ENCODE measurements at regions not wholly inside any gene's neighbourhood (a gene's known extent, or its start where the extent isn't known, plus 50 kb on each side); places are given as distances from the start of the nearest gene placed in this dataset.

DNA sequence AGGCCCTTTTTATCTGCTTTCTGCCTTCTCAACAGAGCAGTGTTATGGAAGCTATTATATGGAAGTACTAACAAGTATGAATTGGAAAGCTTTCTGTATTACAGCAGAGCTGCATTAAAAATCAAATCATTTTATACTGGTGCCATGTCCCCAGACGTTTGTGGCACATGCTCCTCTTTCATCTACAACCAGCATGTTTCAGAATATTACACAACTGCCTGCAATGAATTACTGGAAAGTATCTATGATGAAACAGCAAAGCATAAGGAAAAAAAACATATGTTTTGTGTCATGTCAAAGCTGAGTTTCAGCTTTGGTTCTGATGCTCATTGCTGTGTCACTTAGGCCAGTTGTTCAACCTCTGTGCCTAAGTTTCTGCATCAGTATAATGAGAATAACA lies 576.8 kb downstream of the GBA3 start:
- Histone ChIP-seq H3K9ac (ENCODE audit: low read length) (no peak overlapping the region), H3K36me3 (replicated peaks; ENCODE audit: insufficient read depth, low read length) (no peaks in the 10 kb centered on the region), H3F3A (ENCODE audit: insufficient read depth, low read length) (no peaks in the 10 kb centered on the region), H4K20me1 (ENCODE audit: insufficient read depth, low read length) (no peaks in the 10 kb centered on the region), H3K79me2 (ENCODE audit: low read length) (no peaks in the 10 kb centered on the region), H3K9me3 (replicated peaks; ENCODE audit: insufficient read depth, low read length) (no peaks in the 10 kb centered on the region), H2AFZ (ENCODE audit: low read length) (no peak overlapping the region), H3K4me1 (ENCODE audit: low read length) (no peaks in the 10 kb centered on the region), H3K4me3 (ENCODE audit: low read length) (no peak overlapping the region), H3K9me2 (replicated peaks; ENCODE audit: insufficient read depth, low read length) (no peaks in the 10 kb centered on the region), H3K27me3 (replicated peaks; ENCODE audit: insufficient read depth, low read length) (no peaks in the 10 kb centered on the region), H3K27ac (ENCODE audit: low read length) (no peak overlapping the region), H3K4me2 (ENCODE audit: low read depth, low read length) (no peak overlapping the region)
- no peak for DNase-seq
- TF ChIP-seq EZH2phosphoT487 (IDR thresholded peaks at IDR 0.05; ENCODE audit: low read length) = no peak
- TF ChIP-seq, protein P1, sequence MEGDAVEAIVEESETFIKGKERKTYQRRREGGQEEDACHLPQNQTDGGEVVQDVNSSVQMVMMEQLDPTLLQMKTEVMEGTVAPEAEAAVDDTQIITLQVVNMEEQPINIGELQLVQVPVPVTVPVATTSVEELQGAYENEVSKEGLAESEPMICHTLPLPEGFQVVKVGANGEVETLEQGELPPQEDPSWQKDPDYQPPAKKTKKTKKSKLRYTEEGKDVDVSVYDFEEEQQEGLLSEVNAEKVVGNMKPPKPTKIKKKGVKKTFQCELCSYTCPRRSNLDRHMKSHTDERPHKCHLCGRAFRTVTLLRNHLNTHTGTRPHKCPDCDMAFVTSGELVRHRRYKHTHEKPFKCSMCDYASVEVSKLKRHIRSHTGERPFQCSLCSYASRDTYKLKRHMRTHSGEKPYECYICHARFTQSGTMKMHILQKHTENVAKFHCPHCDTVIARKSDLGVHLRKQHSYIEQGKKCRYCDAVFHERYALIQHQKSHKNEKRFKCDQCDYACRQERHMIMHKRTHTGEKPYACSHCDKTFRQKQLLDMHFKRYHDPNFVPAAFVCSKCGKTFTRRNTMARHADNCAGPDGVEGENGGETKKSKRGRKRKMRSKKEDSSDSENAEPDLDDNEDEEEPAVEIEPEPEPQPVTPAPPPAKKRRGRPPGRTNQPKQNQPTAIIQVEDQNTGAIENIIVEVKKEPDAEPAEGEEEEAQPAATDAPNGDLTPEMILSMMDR (IDR thresholded peaks at IDR 0.05; ENCODE audit: low read length) = no peak
- no peak for TF ChIP-seq EZH2 (optimal IDR thresholded peaks at IDR 0.05; ENCODE audit: low read depth, low read length)

DNA sequence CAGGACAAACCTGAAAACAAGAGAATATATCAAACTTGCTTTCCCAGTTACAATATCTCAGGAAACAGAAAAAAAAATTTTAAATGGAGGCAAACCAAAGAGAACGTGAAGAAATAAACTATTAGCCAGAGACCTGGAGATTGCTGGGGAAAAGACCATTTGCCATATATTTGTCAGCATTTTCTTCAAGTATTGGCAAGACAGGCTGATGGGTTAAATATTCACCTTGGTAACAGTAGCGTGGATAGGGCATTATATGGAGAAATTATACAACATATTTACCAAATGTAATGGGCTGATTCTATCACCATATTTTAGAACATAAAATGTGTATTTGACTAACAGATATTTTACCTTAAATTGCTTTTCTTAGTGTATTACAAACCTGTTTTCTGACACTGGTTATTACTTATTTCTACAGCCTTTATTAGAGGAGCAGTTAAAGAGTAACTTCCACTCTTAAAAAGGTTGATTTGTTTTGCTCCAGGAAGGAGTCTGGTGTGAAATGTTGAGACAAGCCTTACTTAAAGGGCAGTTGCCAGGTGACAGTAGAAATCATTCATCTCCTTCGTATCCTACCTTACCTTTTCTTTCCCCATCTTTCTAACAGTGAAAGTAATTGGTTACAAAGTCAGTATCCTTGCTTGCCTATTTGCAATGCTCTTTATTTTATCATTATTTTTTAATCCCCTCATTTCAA lies 575.5 kb downstream of the GBA3 start:
- DNase-seq = no peak
- no peaks in the 10 kb centered on the region for H3K79me2 ChIP-seq (ENCODE audit: low read length)
- H3F3A ChIP-seq (ENCODE audit: insufficient read depth, low read length) = no peaks in the 10 kb centered on the region
- TF ChIP-seq, protein P1 (IDR thresholded peaks at IDR 0.05; ENCODE audit: low read length) = no peak
- TF ChIP-seq EZH2 (optimal IDR thresholded peaks at IDR 0.05; ENCODE audit: low read depth, low read length) (no peak), EZH2phosphoT487 (IDR thresholded peaks at IDR 0.05; ENCODE audit: low read length) (no peak)
- no peak overlapping the region for H3K9ac ChIP-seq (ENCODE audit: low read length)
- H3K4me3 ChIP-seq (ENCODE audit: low read length) = no peak overlapping the region
- H3K27ac ChIP-seq (ENCODE audit: low read length) = no peak overlapping the region
- no peaks in the 10 kb centered on the region for H3K9me3 ChIP-seq (replicated peaks; ENCODE audit: insufficient read depth, low read length)
- no peaks in the 10 kb centered on the region for H3K9me2 ChIP-seq (replicated peaks; ENCODE audit: insufficient read depth, low read length)
- H3K36me3 ChIP-seq (replicated peaks; ENCODE audit: insufficient read depth, low read length) = no peaks in the 10 kb centered on the region
- H3K4me1 ChIP-seq (ENCODE audit: low read length) = no peaks in the 10 kb centered on the region
- H3K4me2 ChIP-seq (ENCODE audit: low read depth, low read length) = no peak overlapping the region
- no peaks in the 10 kb centered on the region for H4K20me1 ChIP-seq (ENCODE audit: insufficient read depth, low read length)
- H3K27me3 ChIP-seq (replicated peaks; ENCODE audit: insufficient read depth, low read length) = no peaks in the 10 kb centered on the region
- H2AFZ ChIP-seq (ENCODE audit: low read length) = no peak overlapping the region

DNA sequence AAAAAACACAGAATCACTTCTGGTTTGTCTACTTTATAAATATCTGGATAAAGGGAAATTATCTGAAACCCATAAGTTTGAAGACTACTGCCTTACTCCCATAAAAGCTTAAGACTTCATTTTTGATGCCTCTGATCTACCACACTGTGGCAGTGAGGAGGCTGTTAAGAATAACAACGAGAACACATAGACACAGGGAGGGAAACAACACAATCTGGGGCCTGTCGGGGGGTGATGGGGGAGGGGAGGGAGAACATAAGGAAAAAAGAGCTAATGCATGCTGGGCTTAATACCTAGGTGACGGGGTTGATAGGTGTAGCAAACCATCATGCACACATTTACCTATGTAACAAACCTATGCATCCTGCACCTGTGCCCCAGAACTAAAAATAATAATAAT lies 573.7 kb downstream of the GBA3 start:
- no peaks in the 10 kb centered on the region for H3K79me2 ChIP-seq (ENCODE audit: low read length)
- H3F3A ChIP-seq (ENCODE audit: insufficient read depth, low read length) = no peaks in the 10 kb centered on the region
- no peak overlapping the region for H3K4me2 ChIP-seq (ENCODE audit: low read depth, low read length)
- no peaks in the 10 kb centered on the region for H3K9me3 ChIP-seq (replicated peaks; ENCODE audit: insufficient read depth, low read length)
- no peaks in the 10 kb centered on the region for H3K27me3 ChIP-seq (replicated peaks; ENCODE audit: insufficient read depth, low read length)
- no peaks in the 10 kb centered on the region for H3K4me1 ChIP-seq (ENCODE audit: low read length)
- no peak overlapping the region for H2AFZ ChIP-seq (ENCODE audit: low read length)
- no peak overlapping the region for H3K27ac ChIP-seq (ENCODE audit: low read length)
- TF ChIP-seq, protein P1 (IDR thresholded peaks at IDR 0.05; ENCODE audit: low read length) = no peak
- TF ChIP-seq EZH2phosphoT487 (IDR thresholded peaks at IDR 0.05; ENCODE audit: low read length) (no peak), EZH2 (optimal IDR thresholded peaks at IDR 0.05; ENCODE audit: low read depth, low read length) (no peak)
- no peaks in the 10 kb centered on the region for H3K9me2 ChIP-seq (replicated peaks; ENCODE audit: insufficient read depth, low read length)
- no peaks in the 10 kb centered on the region for H4K20me1 ChIP-seq (ENCODE audit: insufficient read depth, low read length)
- DNase-seq = no peak
- no peaks in the 10 kb centered on the region for H3K36me3 ChIP-seq (replicated peaks; ENCODE audit: insufficient read depth, low read length)
- no peak overlapping the region for H3K9ac ChIP-seq (ENCODE audit: low read length)
- H3K4me3 ChIP-seq (ENCODE audit: low read length) = no peak overlapping the region
